ENCODE measurements at regions not wholly inside any gene's neighbourhood (a gene's known extent, or its start where the extent isn't known, plus 50 kb on each side); places are given as distances from the start of the nearest gene placed in this dataset.
"Not testable (repeated sequence)": the region's sequence is repeated elsewhere in the genome, so short reads cannot be mapped to it uniquely, and the experiment has no call there.

- no peak for DNase-seq (ENCODE audit: low spot score in 2 of 2)
- TF ChIP-seq, protein P1, sequence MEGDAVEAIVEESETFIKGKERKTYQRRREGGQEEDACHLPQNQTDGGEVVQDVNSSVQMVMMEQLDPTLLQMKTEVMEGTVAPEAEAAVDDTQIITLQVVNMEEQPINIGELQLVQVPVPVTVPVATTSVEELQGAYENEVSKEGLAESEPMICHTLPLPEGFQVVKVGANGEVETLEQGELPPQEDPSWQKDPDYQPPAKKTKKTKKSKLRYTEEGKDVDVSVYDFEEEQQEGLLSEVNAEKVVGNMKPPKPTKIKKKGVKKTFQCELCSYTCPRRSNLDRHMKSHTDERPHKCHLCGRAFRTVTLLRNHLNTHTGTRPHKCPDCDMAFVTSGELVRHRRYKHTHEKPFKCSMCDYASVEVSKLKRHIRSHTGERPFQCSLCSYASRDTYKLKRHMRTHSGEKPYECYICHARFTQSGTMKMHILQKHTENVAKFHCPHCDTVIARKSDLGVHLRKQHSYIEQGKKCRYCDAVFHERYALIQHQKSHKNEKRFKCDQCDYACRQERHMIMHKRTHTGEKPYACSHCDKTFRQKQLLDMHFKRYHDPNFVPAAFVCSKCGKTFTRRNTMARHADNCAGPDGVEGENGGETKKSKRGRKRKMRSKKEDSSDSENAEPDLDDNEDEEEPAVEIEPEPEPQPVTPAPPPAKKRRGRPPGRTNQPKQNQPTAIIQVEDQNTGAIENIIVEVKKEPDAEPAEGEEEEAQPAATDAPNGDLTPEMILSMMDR (IDR thresholded peaks at IDR 0.05): no peak
- TF ChIP-seq POLR2AphosphoS5 (IDR thresholded peaks at IDR 0.05) (no peak), POLR2A (IDR thresholded peaks at IDR 0.05) (no peak)
- Histone ChIP-seq H3K4me3 (no peak overlapping the region), H3K27ac (no peak overlapping the region), H3K4me1 (no peaks in the 10 kb centered on the region), H3K36me3 (no peaks in the 10 kb centered on the region), H3K27me3 (peaks cover 0 to 8% of the 10 kb centered on the region in 2 donors), H3K9me3 (peaks cover 0 to 14% of the 10 kb centered on the region in 2 donors)
- intact Hi-C loops (cut with DNase I; ENCODE audit: low total_unique reads): no loop called here
Measured at GRCh38 chrX:87167841-87168240, 349.8 kb upstream of the KLHL4 start.

DNA sequence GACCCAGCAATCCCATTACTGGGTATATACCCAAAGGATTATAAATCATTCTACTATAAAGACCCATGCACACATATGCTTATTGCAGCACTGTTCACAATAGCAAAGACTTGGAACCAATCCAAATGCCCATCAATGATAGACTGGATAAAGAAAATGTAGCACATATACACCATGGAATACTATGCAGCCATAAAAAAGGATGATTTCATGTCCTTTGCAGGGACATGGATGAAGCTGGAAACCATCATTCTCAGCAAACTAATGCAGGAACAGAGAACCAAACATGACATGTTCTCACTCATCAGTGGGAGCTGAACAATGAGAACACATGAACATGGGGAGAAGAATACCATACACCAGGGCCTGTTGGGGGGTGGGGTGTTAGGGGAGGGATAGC lies 339.6 kb upstream of the KLHL4 start:
- H3K4me1 ChIP-seq; DNase-seq (ENCODE audit: low spot score in 2 of 2); H3K27ac ChIP-seq; H3K27me3 ChIP-seq; H3K4me3 ChIP-seq; H3K9me3 ChIP-seq; H3K36me3 ChIP-seq; intact Hi-C loops (cut with DNase I; ENCODE audit: low total_unique reads): not testable (repeated sequence)

Measured in breast epithelium (tissue), 4 donors.